CD14-positive monocyte (primary cell): ENCODE measurements at regions not wholly inside any gene's neighbourhood (a gene's known extent, or its start where the extent isn't known, plus 50 kb on each side); places are given as distances from the start of the nearest gene placed in this dataset.

Experiments used
- DNase-seq, 3 donors: peaks; one replicate each; pipeline ENCODE4 v3.0.0-alpha.2; 2011 to 2022
- H2AFZ ChIP-seq: 2 replicates; pipeline ENCODE4 v1.6.0; 2012; ENCODE audit warnings: mild to moderate bottlenecking, low read depth, low read length, inconsistent platforms; ENCODE audit not compliant: insufficient read depth, poor library complexity, severe bottlenecking
- H3K27ac ChIP-seq, 2 donors: 1 replicate in 1 of 2; 2 replicates in 1 of 2; pipeline ENCODE4 v1.5.1; 2012 to 2013; ENCODE audit warnings: low read length in 2 of 2, control low read depth in 1 of 2, inconsistent platforms in 1 of 2, low read depth in 1 of 2, mild to moderate bottlenecking in 1 of 2
- H3K27me3 ChIP-seq, 2 donors: one replicate each; pipeline versions ENCODE4 v1.6.0 to v1.6.1; 2011 to 2013; ENCODE audit warnings: low read length in 2 of 2; ENCODE audit not compliant: control insufficient read depth in 2 of 2, insufficient read depth in 2 of 2
- H3K36me3 ChIP-seq, 2 donors: replicated peaks in 1 of 2; 1 replicate in 1 of 2; 2 replicates in 1 of 2; pipeline versions ENCODE4 v1.5.1 to v1.6.1; 2012 to 2013; ENCODE audit warnings: low read length in 2 of 2, control low read depth in 1 of 2, inconsistent platforms in 1 of 2, mild to moderate bottlenecking in 1 of 2; ENCODE audit not compliant: insufficient read depth in 2 of 2, control insufficient read depth in 1 of 2
- H3K4me1 ChIP-seq, 2 donors: 1 replicate in 1 of 2; 2 replicates in 1 of 2; pipeline versions ENCODE4 v1.5.1 to v1.6.1; 2012 to 2013; ENCODE audit warnings: low read length in 2 of 2, control low read depth in 1 of 2, inconsistent platforms in 1 of 2, mild to moderate bottlenecking in 1 of 2, moderate library complexity in 1 of 2; ENCODE audit not compliant: insufficient read depth in 2 of 2, control insufficient read depth in 1 of 2
- H3K4me2 ChIP-seq: replicated peaks from 2 replicates; pipeline ENCODE3; 2012; ENCODE audit warnings: low read length, moderate library complexity, mild to moderate bottlenecking; ENCODE audit not compliant: poor library complexity, severe bottlenecking; ENCODE audit errors: extremely low read depth
- H3K4me3 ChIP-seq, 3 experiments: fragments of 200-600 bp in 1 of 3; sonication (generic) in 1 of 3; replicated peaks in 1 of 3; 1 replicate in 2 of 3; 2 replicates in 1 of 3; pipeline ENCODE4 v1.5.1; 2011 to 2013; ENCODE audit warnings: low read length in 3 of 3, mild to moderate bottlenecking in 3 of 3, control low read depth in 2 of 3, low read depth in 2 of 3, inconsistent platforms in 1 of 3, moderate library complexity in 1 of 3
- H3K79me2 ChIP-seq: 2 replicates; pipeline ENCODE4 v1.6.0; 2012; ENCODE audit warnings: mild to moderate bottlenecking, control low read depth, inconsistent platforms, low read length, moderate library complexity; ENCODE audit not compliant: insufficient read depth
- H3K9ac ChIP-seq: 2 replicates; pipeline ENCODE4 v1.6.0; 2017; ENCODE audit warnings: low read length, mild to moderate bottlenecking; ENCODE audit not compliant: insufficient read depth, poor library complexity, severe bottlenecking
- H3K9me3 ChIP-seq, 2 donors: replicated peaks in 1 of 2; 1 replicate in 1 of 2; 2 replicates in 1 of 2; pipeline versions ENCODE4 v1.5.1 to v1.6.1; 2012 to 2013; ENCODE audit warnings: low read length in 2 of 2, control low read depth in 1 of 2; ENCODE audit not compliant: control insufficient read depth in 1 of 2, insufficient read depth in 1 of 2
- H4K20me1 ChIP-seq: 2 replicates; pipeline ENCODE4 v1.6.0; 2012; ENCODE audit warnings: mild to moderate bottlenecking, low read length, control low read depth, moderate library complexity; ENCODE audit not compliant: insufficient read depth
- H3K27ac Mint-ChIP-seq, 7 donors: one replicate each; pipeline ENCODE4 v1.8.0; 2020; ENCODE audit warnings: mild to moderate bottlenecking in 7 of 7, mixed read lengths in 7 of 7, moderate library complexity in 6 of 7, inconsistent platforms in 2 of 7
- H3K27me3 Mint-ChIP-seq, 3 donors: one replicate each; pipeline ENCODE4 v1.8.0; 2021 to 2022; ENCODE audit warnings: low read depth in 3 of 3, mild to moderate bottlenecking in 3 of 3, mixed read lengths in 3 of 3, moderate library complexity in 3 of 3, inconsistent platforms in 1 of 3
- H3K36me3 Mint-ChIP-seq, 2 donors: one replicate each; pipeline ENCODE4 v1.8.0; 2020; ENCODE audit warnings: mixed read lengths in 2 of 2, inconsistent platforms in 1 of 2, mild to moderate bottlenecking in 1 of 2
- H3K4me1 Mint-ChIP-seq: one replicate; pipeline ENCODE4 v1.8.0; 2020; ENCODE audit warnings: mild to moderate bottlenecking, mixed read lengths
- H3K4me3 Mint-ChIP-seq, 2 donors: one replicate each; pipeline ENCODE4 v1.8.0; 2020; ENCODE audit warnings: mild to moderate bottlenecking in 2 of 2, mixed read lengths in 2 of 2, moderate library complexity in 1 of 2
- H3K9me3 Mint-ChIP-seq, 7 donors: one replicate each; pipeline ENCODE4 v1.8.0; 2020 to 2022; ENCODE audit warnings: mixed read lengths in 7 of 7, mild to moderate bottlenecking in 6 of 7, moderate library complexity in 6 of 7, inconsistent platforms in 2 of 7
- CTCF ChIP-seq: fragments of 200-600 bp; IDR thresholded peaks from one replicate; pipeline ENCODE4 v1.8.0; 2022; ENCODE audit warnings: antibody characterized with exemption, mild to moderate bottlenecking
- WGBS: methylation state at CpG from one replicate; pipeline ENCODE4 v1.1.5; 2013; ENCODE audit warnings: missing lambda C conversion rate; ENCODE audit not compliant: insufficient coverage; 5-methylcytosine and 5-hydroxymethylcytosine counted together
- intact Hi-C, 2 donors: fragments of 100-400 bp; cut with micrococcal nuclease; formaldehyde crosslinking; loops; one replicate each; pipeline versions ENCODE4 v1.15.0 to v1.15.1; 2023

- Mint-ChIP-seq H3K27me3 (no peaks in the 10 kb centered on the region), H3K4me1 (no peaks in the 10 kb centered on the region), H3K4me3 (no peak overlapping the region), H3K9me3 (peaks cover 0 to 4% (median 0%) of the 10 kb centered on the region in 7 donors), H3K27ac (no peak overlapping the region), H3K36me3 (no peaks in the 10 kb centered on the region)
- Histone ChIP-seq H3K9ac (no peak overlapping the region), H3K79me2 (no peaks in the 10 kb centered on the region), H4K20me1 (no peaks in the 10 kb centered on the region), H3K4me1 (no peaks in the 10 kb centered on the region), H3K27ac (no peak overlapping the region), H3K4me2 (no peak overlapping the region), H2AFZ (no peak overlapping the region), H3K9me3 (peaks cover 0 to 4% of the 10 kb centered on the region in 2 donors), H3K36me3 (no peaks in the 10 kb centered on the region), H3K4me3 (no peak overlapping the region), H3K27me3 (no peaks in the 10 kb centered on the region)
- intact Hi-C loops = no loop called here
- DNase-seq = no peak
- no CpG with 5 or more reads among the region's 2 CpGs for WGBS
- TF ChIP-seq CTCF = no peak
Measured at GRCh38 chr4:156659570-156659969, 312.0 kb downstream of the PDGFC start.

GRCh38 chr4:156656896-156657295 lies 314.7 kb downstream of the PDGFC start:
- no peak for TF ChIP-seq CTCF
- Histone ChIP-seq H4K20me1 (no peaks in the 10 kb centered on the region), H3K4me3 (no peak overlapping the region), H3K79me2 (no peaks in the 10 kb centered on the region), H3K27me3 (no peaks in the 10 kb centered on the region), H3K4me1 (no peaks in the 10 kb centered on the region), H3K27ac (no peak overlapping the region), H3K4me2 (no peak overlapping the region), H3K9ac (no peak overlapping the region), H2AFZ (no peak overlapping the region), H3K36me3 (no peaks in the 10 kb centered on the region), H3K9me3 (peaks cover 5 to 8% of the 10 kb centered on the region in 2 donors)
- Mint-ChIP-seq H3K36me3 (no peaks in the 10 kb centered on the region), H3K4me1 (no peaks in the 10 kb centered on the region), H3K27me3 (no peaks in the 10 kb centered on the region), H3K9me3 (peaks cover 0 to 12% (median 4%) of the 10 kb centered on the region in 7 donors), H3K27ac (no peak overlapping the region), H3K4me3 (no peak overlapping the region)
- no peak for DNase-seq
- no CpG with 5 or more reads among the region's 2 CpGs for WGBS
- intact Hi-C loops = no loop called here
